Mesodermal cell (in vitro differentiated cells): ENCODE measurements at regions not wholly inside any gene's neighbourhood (a gene's known extent, or its start where the extent isn't known, plus 50 kb on each side); places are given as distances from the start of the nearest gene placed in this dataset.

Experiments
- H3K27ac ChIP-seq: 2 replicates; pipeline ENCODE4 v1.7.0; 2013; ENCODE audit warnings: mild to moderate bottlenecking, low read depth, low read length, moderate library complexity; ENCODE audit not compliant: severe bottlenecking
- H3K36me3 ChIP-seq: 2 replicates; pipeline ENCODE4 v1.7.1; 2013; ENCODE audit warnings: mild to moderate bottlenecking, low read length, moderate library complexity; ENCODE audit not compliant: control insufficient read depth, insufficient read depth
- H3K4me1 ChIP-seq: one replicate; pipeline ENCODE4 v1.7.1; 2013; ENCODE audit warnings: mild to moderate bottlenecking, low read length; ENCODE audit not compliant: insufficient read depth, control insufficient read depth, poor library complexity, severe bottlenecking
- H3K4me3 ChIP-seq: 2 replicates; pipeline ENCODE4 v1.7.0; 2013; ENCODE audit warnings: low read length, control low read depth, mild to moderate bottlenecking; ENCODE audit not compliant: insufficient read depth, poor library complexity, severe bottlenecking; ENCODE audit errors: extremely low read depth
- H3K9me3 ChIP-seq: 2 replicates; pipeline ENCODE4 v1.7.1; 2013; ENCODE audit warnings: mild to moderate bottlenecking, low read length, moderate library complexity; ENCODE audit not compliant: control insufficient read depth
- WGBS, 2 experiments: methylation state at CpG; one replicate each; pipeline ENCODE4 v1.1.5; 2013; ENCODE audit warnings: missing lambda C conversion rate in 2 of 2; ENCODE audit not compliant: insufficient coverage in 2 of 2; 5-methylcytosine and 5-hydroxymethylcytosine counted together

DNA sequence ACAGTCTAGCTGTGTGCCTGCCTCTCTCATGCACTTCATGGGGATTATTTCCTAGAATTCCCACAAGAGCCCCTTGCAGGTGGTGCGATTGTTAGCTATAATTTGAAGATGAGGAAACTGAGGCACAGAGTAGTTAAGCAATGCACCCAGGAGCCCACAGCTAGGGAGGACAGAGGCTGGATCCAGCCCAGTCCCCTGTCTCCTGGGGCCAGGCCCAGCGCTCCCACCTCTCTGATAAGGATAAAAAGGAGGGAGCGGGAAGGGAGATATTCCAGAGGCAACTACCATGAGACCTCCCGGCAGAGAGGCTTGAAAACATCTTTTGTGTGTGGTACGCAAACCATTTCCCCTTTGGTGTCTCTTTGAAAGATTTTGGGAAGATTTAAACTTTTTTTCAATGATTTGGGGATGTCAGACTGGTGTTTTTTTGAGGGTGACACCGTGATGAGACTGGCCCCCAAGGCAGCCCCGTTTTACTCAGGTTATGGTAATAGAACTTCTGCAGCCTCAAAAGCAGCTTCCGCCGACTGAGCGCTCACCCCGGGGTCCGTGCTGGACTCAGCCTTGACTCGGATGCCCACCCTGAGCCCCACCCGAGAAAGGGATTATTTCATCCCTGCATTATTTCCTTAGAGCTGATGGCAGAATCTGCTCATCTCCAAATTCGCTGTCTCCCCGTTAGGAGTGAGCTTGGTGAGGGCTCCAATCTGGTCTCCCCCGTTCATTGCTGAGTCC, 144.7 kb upstream of the IER5L start:
- Histone ChIP-seq H3K36me3 (no peaks in the 10 kb centered on the region), H3K9me3 (no peaks in the 10 kb centered on the region), H3K4me1 (peaks cover 41% of the 10 kb centered on the region), H3K27ac (peak overlapping the region; percentile 33), H3K4me3 (no peak overlapping the region)
- 88 to 92% methylated on average over 11 to 16 of the region's 17 CpGs for WGBS, 2 experiments

DNA sequence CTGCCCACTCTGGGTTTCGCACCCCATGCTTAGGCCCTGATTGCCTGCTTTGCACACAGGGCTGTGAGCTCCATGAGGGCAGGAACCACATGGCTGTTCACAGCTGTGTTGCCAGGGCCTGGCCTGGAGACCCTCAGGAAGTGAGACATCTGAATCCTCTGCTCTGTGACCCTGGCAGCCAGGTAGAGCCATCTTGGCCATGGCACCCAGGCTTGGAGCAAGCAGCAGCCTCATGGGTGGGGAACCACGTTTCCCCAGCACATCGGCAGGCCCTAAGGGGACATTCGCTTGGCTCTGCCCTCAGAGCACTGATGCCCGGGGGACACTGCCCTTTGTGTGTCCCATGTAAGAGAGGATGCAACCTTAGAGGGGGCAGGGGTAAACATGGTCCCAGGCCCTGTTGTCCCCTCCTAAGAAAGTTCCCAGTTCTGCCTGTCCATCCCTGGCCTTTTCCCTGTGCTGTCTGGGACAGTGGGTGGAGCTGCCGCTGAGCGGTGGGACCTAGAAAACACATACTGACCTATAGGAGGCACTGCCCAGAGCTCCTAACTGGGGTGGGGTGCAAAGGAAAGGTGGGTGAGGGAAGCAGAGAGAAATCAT, 144.1 kb upstream of the IER5L start:
- Histone ChIP-seq H3K27ac (no peak overlapping the region), H3K36me3 (no peaks in the 10 kb centered on the region), H3K9me3 (no peaks in the 10 kb centered on the region), H3K4me3 (no peak overlapping the region), H3K4me1 (peaks cover 41% of the 10 kb centered on the region)
- WGBS, 2 experiments, result 93 to 95% methylated on average over 5 to 7 of the region's 7 CpGs

DNA sequence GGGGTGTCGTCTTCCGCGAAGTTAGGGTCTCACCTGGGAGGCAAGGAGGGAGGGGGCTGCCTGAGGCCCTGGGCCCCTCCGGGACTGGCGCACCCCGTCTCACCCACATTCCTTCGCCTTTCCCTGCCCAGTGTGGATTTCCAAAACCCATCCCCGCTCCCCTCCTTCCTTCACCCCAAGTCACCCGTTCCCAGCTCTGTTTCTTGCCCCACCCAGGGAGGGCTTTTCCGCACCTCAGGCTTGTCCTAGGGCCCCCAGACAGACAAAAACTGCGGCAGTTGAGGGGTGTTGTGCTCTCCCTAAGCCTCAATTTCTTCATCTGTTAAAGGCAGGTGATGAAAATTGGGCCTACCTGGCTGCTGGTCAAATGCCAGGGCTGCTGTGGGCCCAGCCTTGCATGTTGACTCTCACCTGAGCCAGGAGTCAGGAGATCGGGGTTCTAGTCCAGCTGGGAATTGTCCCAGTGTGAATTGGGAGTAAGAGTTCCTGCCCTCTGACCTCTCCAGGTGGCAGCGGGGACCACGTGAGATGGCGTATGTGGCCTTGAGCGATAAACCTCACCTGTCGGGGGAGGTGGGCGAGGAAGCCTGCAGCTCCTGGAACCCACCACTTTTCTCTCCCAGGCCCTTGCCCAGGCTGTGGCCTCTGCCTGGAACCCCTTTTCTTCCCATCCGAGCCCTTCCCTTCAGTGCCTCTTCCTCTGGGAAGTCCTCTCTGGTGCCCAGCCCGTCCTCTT, 143.4 kb upstream of the IER5L start:
- no peaks in the 10 kb centered on the region for H3K36me3 ChIP-seq
- H3K27ac ChIP-seq, result peak overlapping the region; percentile 67
- no peak overlapping the region for H3K4me3 ChIP-seq
- H3K4me1 ChIP-seq, result peaks cover 41% of the 10 kb centered on the region
- H3K9me3 ChIP-seq, result no peaks in the 10 kb centered on the region
- 90 to 94% methylated on average over 13 of the region's 20 CpGs for WGBS, 2 experiments

DNA sequence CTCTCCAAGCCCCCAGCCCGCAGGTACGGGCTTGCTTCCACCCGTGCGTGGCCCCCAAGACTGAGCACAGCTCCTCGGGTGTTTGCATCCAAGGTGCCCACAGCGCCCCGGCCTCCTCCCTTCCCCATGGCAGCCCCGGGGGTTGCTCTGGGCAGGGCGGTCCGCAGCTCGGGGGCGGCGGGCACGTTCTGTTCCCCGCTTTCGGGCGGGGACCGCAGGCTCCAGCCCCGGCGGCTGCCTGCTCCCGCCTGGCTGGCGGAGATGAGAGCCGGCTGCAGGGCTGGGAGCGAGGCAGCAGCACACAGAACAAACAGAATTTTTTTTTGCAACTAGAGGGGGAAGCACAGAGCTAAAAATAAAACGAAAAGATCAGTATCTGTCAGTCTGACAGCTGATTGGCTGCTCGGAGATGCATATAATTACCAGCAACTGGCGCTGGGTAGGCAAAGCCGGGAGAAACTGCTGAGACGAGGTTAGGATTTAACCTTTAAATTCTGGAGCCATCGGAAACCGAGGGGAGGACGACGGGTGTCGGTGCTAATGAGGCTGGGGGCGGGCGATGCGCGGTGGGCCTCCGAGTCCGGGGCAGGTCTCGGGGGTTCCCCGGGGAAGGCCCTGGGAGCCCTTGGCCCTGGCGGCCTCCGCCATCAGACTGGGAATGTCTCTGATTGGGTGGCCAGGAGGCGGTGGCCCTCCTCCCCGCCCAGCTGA, 142.7 kb upstream of the IER5L start:
- Histone ChIP-seq H3K4me3 (peak overlapping the region; percentile 2), H3K4me1 (peaks cover 43% of the 10 kb centered on the region), H3K27ac (peak overlapping the region; percentile 67)

DNA sequence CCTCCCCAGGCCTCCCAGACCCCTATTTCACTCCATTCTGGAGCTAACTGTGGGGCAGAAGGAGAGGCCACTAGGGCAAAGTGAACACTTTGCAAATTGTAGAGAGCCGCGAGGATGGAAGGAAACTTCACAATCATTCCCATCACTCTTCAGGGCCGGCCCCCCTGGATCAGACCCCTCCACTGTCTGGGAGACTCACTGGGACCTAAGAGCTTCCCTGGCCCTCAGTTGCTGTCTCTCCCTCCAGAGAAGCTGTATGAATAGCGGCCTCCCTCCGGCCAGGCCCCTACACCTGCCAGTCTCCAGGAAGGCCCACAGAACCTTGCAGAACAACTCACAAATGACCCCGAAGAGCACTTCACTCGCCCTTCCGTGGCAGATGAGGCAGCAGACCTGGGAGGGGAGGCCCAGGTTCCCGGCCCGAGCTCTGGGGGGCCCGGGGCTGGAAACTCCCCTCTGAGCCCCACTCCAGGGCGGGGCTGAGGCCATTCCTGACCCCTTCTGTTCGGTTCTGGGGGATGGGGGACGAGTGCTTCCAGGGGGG, 141.9 kb upstream of the IER5L start:
- Histone ChIP-seq H3K4me1 (peaks cover 51% of the 10 kb centered on the region), H3K27ac (peak overlapping the region; percentile 67), H3K36me3 (no peaks in the 10 kb centered on the region), H3K9me3 (no peaks in the 10 kb centered on the region), H3K4me3 (no peak overlapping the region)
- 69 to 78% methylated on average over 8 to 11 of the region's 14 CpGs for WGBS, 2 experiments

More for the DNA sequence above, 142.7 kb upstream of the IER5L start:
- Histone ChIP-seq H3K36me3 (no peaks in the 10 kb centered on the region), H3K9me3 (no peaks in the 10 kb centered on the region)
- WGBS, 2 experiments, result 39 to 48% methylated on average over 34 to 41 of the region's 46 CpGs

DNA sequence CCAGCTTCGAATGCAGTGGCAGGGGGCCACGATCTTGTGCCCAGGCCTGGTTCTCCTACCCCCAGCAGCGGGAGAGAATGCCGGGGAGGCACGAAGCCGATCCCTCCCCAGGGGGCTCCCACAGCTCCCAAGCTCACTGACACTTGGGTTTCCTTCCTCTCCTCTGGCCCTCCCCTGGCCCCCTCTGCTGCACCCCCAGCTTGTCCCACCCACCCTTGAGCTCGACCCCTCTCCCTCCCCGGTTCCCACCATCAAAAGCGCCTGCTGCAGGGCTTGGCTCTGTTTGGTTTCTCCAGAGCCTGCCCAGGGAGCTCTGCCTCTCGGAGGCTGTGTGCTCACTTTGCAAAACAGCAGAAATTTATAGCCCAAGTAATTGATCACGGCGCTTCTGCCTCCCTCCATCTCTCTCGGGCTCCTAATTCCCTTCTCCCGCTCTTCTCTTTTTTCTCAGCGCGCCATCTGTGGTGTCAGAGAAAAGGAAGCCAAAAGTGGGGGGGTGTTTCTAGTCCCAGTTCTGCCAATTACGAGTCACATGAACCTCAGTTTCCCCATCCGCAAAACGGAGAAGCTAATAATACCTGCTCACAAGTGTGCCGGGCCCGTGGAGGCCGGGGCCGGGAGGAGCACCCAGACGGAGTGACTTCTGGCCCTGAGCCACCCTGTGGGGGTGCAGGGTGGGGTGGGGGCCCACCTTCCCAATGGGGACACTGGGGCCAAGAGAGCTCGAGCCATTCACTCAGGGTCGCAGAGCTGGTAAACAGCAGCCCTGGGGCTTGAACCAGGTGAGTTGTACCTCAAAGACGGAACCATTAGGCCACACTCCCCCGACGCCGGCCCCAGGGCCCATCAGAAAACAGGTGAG, 141.2 kb upstream of the IER5L start:
- peaks cover 52% of the 10 kb centered on the region for H3K4me1 ChIP-seq
- WGBS, 2 experiments, result 89 to 92% methylated on average over 17 to 22 of the region's 30 CpGs
- H3K9me3 ChIP-seq, result no peaks in the 10 kb centered on the region
- H3K36me3 ChIP-seq, result no peaks in the 10 kb centered on the region
- H3K27ac ChIP-seq, result no peak overlapping the region
- no peak overlapping the region for H3K4me3 ChIP-seq

DNA sequence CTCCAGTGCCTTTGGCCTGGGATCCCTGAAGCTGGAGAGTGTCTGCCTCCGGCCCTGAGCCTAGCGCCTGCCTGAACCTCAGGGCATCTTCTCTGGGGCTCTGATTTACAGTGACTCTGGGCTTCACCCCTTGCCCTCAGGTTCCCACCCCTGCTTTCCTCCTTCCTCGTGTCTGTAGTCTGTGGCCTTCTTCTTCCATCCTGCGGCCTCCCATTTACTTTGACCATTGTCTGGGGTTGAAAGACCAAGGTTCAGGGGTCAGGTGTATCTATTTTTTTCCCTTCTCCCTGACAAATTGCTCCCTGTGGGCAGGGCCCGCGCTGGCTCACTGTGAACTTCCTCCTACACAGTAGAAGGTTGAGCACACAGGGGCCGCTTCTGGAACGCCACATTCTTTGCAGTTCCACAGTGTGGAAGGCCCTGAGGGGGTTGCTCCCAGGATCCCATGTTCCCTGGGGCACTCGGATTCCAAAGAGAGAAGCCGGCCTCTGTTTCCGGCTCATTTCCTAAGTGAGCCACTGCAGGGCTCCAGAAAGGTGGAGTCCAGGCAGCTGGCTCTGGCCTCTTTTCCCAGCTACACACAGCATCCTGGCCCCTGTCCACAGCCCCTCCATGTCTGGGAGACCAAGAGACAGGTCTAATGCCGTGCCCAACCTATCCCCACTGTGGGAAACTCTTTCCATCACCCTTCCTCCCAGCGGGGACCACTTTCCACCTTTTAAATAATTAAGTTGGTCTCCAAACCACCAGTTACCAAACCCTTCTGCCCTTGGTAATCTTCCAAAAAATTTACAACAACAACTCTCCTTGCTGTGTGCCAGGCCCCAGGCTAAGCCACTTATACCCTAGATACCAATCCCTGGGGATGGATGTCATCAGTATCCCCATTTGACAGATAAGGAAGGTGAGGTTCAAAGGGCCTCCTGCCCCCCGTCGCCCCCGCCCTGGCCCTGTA, 140.3 kb upstream of the IER5L start:
- no peaks in the 10 kb centered on the region for H3K9me3 ChIP-seq
- H3K4me1 ChIP-seq, result peaks cover 44% of the 10 kb centered on the region
- H3K27ac ChIP-seq, result no peak overlapping the region
- no peaks in the 10 kb centered on the region for H3K36me3 ChIP-seq
- no peak overlapping the region for H3K4me3 ChIP-seq
- WGBS, 2 experiments, result 86 to 90% methylated on average over 8 to 13 of the region's 16 CpGs

DNA sequence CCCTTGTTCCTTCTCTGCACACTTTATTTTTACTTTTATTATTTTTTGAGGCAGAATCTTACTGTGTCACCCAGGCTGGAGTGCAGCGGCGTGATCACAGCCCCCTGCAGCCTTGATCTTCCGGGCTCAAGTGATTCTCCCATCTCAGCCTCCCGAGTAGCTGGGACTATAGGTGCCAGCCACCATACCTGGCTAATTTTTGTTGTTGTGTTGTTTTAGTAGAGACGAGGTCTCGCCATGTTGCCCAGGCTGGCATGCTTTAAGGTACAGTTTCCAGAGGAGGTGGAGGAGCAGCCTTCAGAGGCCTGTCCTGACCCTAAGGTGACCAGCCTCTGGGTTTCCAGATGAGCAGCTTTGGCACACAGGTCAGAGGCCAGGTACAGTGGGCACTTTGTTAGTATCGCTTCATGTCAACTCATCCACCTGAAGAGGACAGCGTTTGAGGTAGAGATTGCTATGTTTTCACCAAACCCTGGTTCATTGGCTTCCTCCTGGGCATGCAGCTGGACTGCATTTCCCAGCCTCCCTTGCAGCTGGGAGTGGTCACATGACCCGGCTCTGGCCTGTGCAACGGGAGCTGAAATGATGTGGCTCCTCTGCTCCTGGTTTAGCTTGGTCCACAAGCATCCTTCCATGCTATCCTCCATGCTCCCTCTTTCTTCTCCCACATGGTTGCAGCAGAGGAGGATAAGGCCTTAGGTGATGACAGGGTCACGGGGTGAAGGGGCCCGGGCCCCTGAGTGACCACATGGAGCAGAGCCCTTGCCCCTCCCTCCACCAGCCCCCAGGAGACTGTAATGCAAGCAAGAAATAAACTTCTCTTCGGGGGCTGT, 139.3 kb upstream of the IER5L start:
- H3K27ac ChIP-seq, result no peak overlapping the region

More for the DNA sequence above, 139.3 kb upstream of the IER5L start:
- H3K4me3 ChIP-seq, result no peak overlapping the region
- WGBS, 2 experiments, result 89 to 92% methylated on average over 9 to 11 of the region's 13 CpGs
- no peaks in the 10 kb centered on the region for H3K9me3 ChIP-seq
- no peaks in the 10 kb centered on the region for H3K36me3 ChIP-seq
- H3K4me1 ChIP-seq, result peaks cover 34% of the 10 kb centered on the region
